ENCODE measurements at regions not wholly inside any gene's neighbourhood (a gene's known extent, or its start where the extent isn't known, plus 50 kb on each side); places are given as distances from the start of the nearest gene placed in this dataset.

- Histone ChIP-seq H3K18ac (ENCODE audit: insufficient read length, low read depth, low read length) (no peak overlapping the region), H4K5ac (ENCODE audit: insufficient read length, low read depth, low read length) (no peak overlapping the region), H3K79me1 (ENCODE audit: insufficient read depth, low read depth, low read length, poor library complexity, severe bottlenecking) (no peaks in the 10 kb centered on the region), H2BK120ac (ENCODE audit: low read depth, low read length, poor library complexity, severe bottlenecking) (no peak overlapping the region), H4K8ac (replicated peaks; ENCODE audit: insufficient read length, low read depth, low read length) (no peak overlapping the region), H2BK12ac (ENCODE audit: insufficient read length, low read depth, low read length) (no peak overlapping the region), H2BK5ac (ENCODE audit: insufficient read length, low read length) (no peak overlapping the region), H4K20me1 (ENCODE audit: control insufficient read depth, insufficient read depth, insufficient read length) (no peaks in the 10 kb centered on the region), H3K56ac (ENCODE audit: insufficient read length, low read depth, low read length) (no peak overlapping the region), H3K79me2 (ENCODE audit: insufficient read depth, low read length) (no peaks in the 10 kb centered on the region), H3K4me2 (ENCODE audit: insufficient read depth, insufficient read length, low read length) (no peak overlapping the region), H3K9me3 (ENCODE audit: control insufficient read depth, low read depth, low read length) (no peaks in the 10 kb centered on the region), H3T11ph (ENCODE audit: low read length) (no peak overlapping the region), H3K23me2 (ENCODE audit: insufficient read length, low read depth, low read length, poor library complexity, severe bottlenecking) (no peaks in the 10 kb centered on the region), H3K4ac (ENCODE audit: low read depth, low read length) (no peak overlapping the region), H4K91ac (ENCODE audit: insufficient read length, low read depth, low read length) (no peak overlapping the region), H3K4me1 (ENCODE audit: insufficient read depth, low read length) (no peaks in the 10 kb centered on the region), H3K27ac (ENCODE audit: insufficient read length, low read depth, low read length) (no peak overlapping the region), H2AK5ac (ENCODE audit: insufficient read length, low read length) (no peak overlapping the region), H2BK20ac (ENCODE audit: low read depth, low read length, poor library complexity, severe bottlenecking) (no peak overlapping the region), H3K9ac (ENCODE audit: extremely low read depth, insufficient read length, low read length) (no peak overlapping the region), H3K23ac (ENCODE audit: insufficient read length, low read depth, low read length) (no peak overlapping the region), H2BK15ac (ENCODE audit: low read depth, low read length) (no peak overlapping the region), H3K14ac (ENCODE audit: insufficient read depth, low read length) (no peak overlapping the region), H3K27me3 (ENCODE audit: insufficient read depth, low read length) (no peaks in the 10 kb centered on the region), H2AFZ (ENCODE audit: low read length) (no peak overlapping the region)
- Mint-ChIP-seq H3K9me3 (no peaks in the 10 kb centered on the region), H3K36me3 (ENCODE audit: insufficient read depth in 1 of 3, low read depth in 3 of 3) (no peaks in the 10 kb centered on the region), H3K4me1 (no peaks in the 10 kb centered on the region), H3K4me3 (no peak overlapping the region), H3K27ac (no peak overlapping the region), H3K27me3 (ENCODE audit: low read depth) (no peaks in the 10 kb centered on the region)
- no peak for DNase-seq
- no CpG with 5 or more reads among the region's 1 CpG for whole genome bisulfite sequencing (ENCODE audit: extremely low coverage, insufficient read length, low lambda C conversion rate)
- no peak for TF ChIP-seq CTCF (conservative IDR thresholded peaks at IDR 0.05)
Measured at GRCh38 chr12:104840262-104840661, 117.8 kb downstream of the SLC41A2 start.
